ENCODE measurements at regions not wholly inside any gene's neighbourhood (a gene's known extent, or its start where the extent isn't known, plus 50 kb on each side); places are given as distances from the start of the nearest gene placed in this dataset.

GRCh38 chr6:14638435-14638905 lies 520.9 kb downstream of the CD83 start:
- no peak for DNase-seq
- H3K4me3 ChIP-seq = peak overlapping the region in 7 of 10 donors; percentile 8 to 45 (median 37)
- TF ChIP-seq CTCF (IDR thresholded peaks at IDR 0.05) = no peak
- intact Hi-C loops (cut with DNase I) = loop anchor here in 2 of 10 donors (5.0 to 10.0 kb wide), 4 partner anchors 69 to 424 kb away; no protein-coding TSS in a partner anchor
- 32 to 34% methylated on average over 4 of the region's 4 CpGs for WGBS, 2 donors
- peaks cover 0 to 63% (median 32%) of the 10 kb centered on the region in 9 donors for H3K4me1 ChIP-seq
- no peaks in the 10 kb centered on the region for H3K27me3 ChIP-seq
- no peak for ATAC-seq
- H3K27ac ChIP-seq = peak overlapping the region; percentile 48 to 90 (median 79)
- no peaks in the 10 kb centered on the region for H3K9me3 ChIP-seq
- H3K36me3 ChIP-seq = no peaks in the 10 kb centered on the region

GRCh38 chr6:14638906-14639761 lies 521.6 kb downstream of the CD83 start:
- 2% methylated on average over 13 of the region's 13 CpGs for WGBS, 2 donors
- no peaks in the 10 kb centered on the region for H3K36me3 ChIP-seq
- peak overlapping the region in 9 of 10 donors; percentile 7 to 45 (median 35) for H3K4me3 ChIP-seq
- H3K9me3 ChIP-seq = no peaks in the 10 kb centered on the region
- peak overlapping the region; percentile 48 to 90 (median 79) for H3K27ac ChIP-seq
- peak in 5 of 9 donors; percentile 8 to 30 (median 20) for TF ChIP-seq CTCF (IDR thresholded peaks at IDR 0.05)
- H3K4me1 ChIP-seq = peaks cover 0 to 67% (median 35%) of the 10 kb centered on the region in 9 donors
- no peaks in the 10 kb centered on the region for H3K27me3 ChIP-seq
- DNase-seq (peak; percentile 67 to 79), ATAC-seq (peak; percentile 91 to 96 (median 94))
- intact Hi-C loops (cut with DNase I) = loop anchor here in 2 of 10 donors (5.0 to 10.0 kb wide), 4 partner anchors 68 to 424 kb away; no protein-coding TSS in a partner anchor

GRCh38 chr6:14639983-14640599 lies 522.5 kb downstream of the CD83 start:
- no peak for ATAC-seq

More at GRCh38 chr6:14639983-14640599, 522.5 kb downstream of the CD83 start:
- no peaks in the 10 kb centered on the region for H3K36me3 ChIP-seq
- intact Hi-C loops (cut with DNase I) = loop anchor here in 2 of 10 donors (5.0 to 10.0 kb wide), 4 partner anchors 67 to 425 kb away; no protein-coding TSS in a partner anchor
- no peak for TF ChIP-seq CTCF (IDR thresholded peaks at IDR 0.05)
- H3K4me1 ChIP-seq = peaks cover 0 to 67% (median 35%) of the 10 kb centered on the region in 9 donors
- no peaks in the 10 kb centered on the region for H3K9me3 ChIP-seq
- WGBS, 2 donors = 87 to 91% methylated on average over 12 of the region's 12 CpGs
- H3K27ac ChIP-seq = peak overlapping the region in 7 of 10 donors; percentile 68 to 90 (median 82)
- no peak for DNase-seq
- H3K27me3 ChIP-seq = no peaks in the 10 kb centered on the region
- H3K4me3 ChIP-seq = no peak overlapping the region
